DOHH2 (cell line): ENCODE measurements at regions not wholly inside any gene's neighbourhood (a gene's known extent, or its start where the extent isn't known, plus 50 kb on each side); places are given as distances from the start of the nearest gene placed in this dataset.
"Not testable (repeated sequence)": the region's sequence is repeated elsewhere in the genome, so short reads cannot be mapped to it uniquely, and the experiment has no call there.

Experiments
- H3F3A ChIP-seq: fragments of 200-600 bp; sonication (generic), shearing (Covaris generic); 2 replicates; pipeline ENCODE4 v1.6.0; 2016; ENCODE audit warnings: antibody characterized with exemption, mild to moderate bottlenecking; ENCODE audit not compliant: control insufficient read depth, insufficient read depth
- H3K27ac ChIP-seq: fragments of 200-600 bp; sonication (generic); 2 replicates; pipeline ENCODE4 v1.5.1; 2014; ENCODE audit warnings: low read depth, mild to moderate bottlenecking, low read length, moderate library complexity
- H3K27me3 ChIP-seq: fragments of 200-600 bp; sonication (generic); 2 replicates; pipeline ENCODE4 v1.6.1; 2014; ENCODE audit warnings: mild to moderate bottlenecking, low read length, mixed read lengths; ENCODE audit not compliant: control insufficient read depth
- H3K36me3 ChIP-seq: fragments of 200-600 bp; sonication (generic); 2 replicates; pipeline ENCODE4 v1.6.1; 2014; ENCODE audit warnings: mild to moderate bottlenecking, low read length, moderate library complexity, mixed read lengths; ENCODE audit not compliant: control insufficient read depth
- H3K4me1 ChIP-seq: fragments of 200-600 bp; sonication (generic); 2 replicates; pipeline ENCODE4 v1.6.1; 2014; ENCODE audit warnings: mild to moderate bottlenecking, low read length, mixed read lengths; ENCODE audit not compliant: control insufficient read depth
- H3K4me2 ChIP-seq: fragments of 200-600 bp; sonication (generic); 2 replicates; pipeline ENCODE4 v1.6.0; 2014; ENCODE audit warnings: mild to moderate bottlenecking, low read length, moderate library complexity
- H3K4me3 ChIP-seq: fragments of 200-600 bp; sonication (generic); 2 replicates; pipeline ENCODE4 v1.5.1; 2014; ENCODE audit warnings: mild to moderate bottlenecking, low read length, mixed read lengths
- H3K79me2 ChIP-seq: fragments of 200-600 bp; sonication (generic); 2 replicates; pipeline ENCODE4 v1.6.1; 2014; ENCODE audit warnings: mild to moderate bottlenecking, low read length, mixed read lengths; ENCODE audit not compliant: control insufficient read depth
- H3K9me2 ChIP-seq: fragments of 200-600 bp; sonication (generic); replicated peaks from 2 replicates; pipeline ENCODE4 v1.6.1; 2014; ENCODE audit warnings: mild to moderate bottlenecking, low read length, mixed read lengths; ENCODE audit not compliant: control insufficient read depth
- H3K9me3 ChIP-seq: fragments of 200-600 bp; sonication (generic); 2 replicates; pipeline ENCODE4 v1.6.1; 2014; ENCODE audit warnings: antibody characterized with exemption, low read length, mixed read lengths; ENCODE audit not compliant: control insufficient read depth, insufficient read depth
- H4K20me1 ChIP-seq: fragments of 200-600 bp; sonication (generic); 2 replicates; pipeline ENCODE4 v1.6.0; 2014; ENCODE audit warnings: low read depth, mild to moderate bottlenecking, antibody characterized with exemption, low read length, moderate library complexity; ENCODE audit not compliant: control insufficient read depth, insufficient read depth
- EZH2phosphoT487 ChIP-seq: fragments of 200-600 bp; sonication (generic); IDR thresholded peaks from 2 replicates; pipeline ENCODE4 v1.6.1; 2017; ENCODE audit warnings: borderline replicate concordance, mild to moderate bottlenecking, antibody characterized with exemption, low read length, moderate library complexity, mixed read lengths
- TF ChIP-seq, protein P1 (sequence below): fragments of 200-600 bp; sonication (generic); IDR thresholded peaks from one replicate; pipeline ENCODE4 v1.5.1; 2014; ENCODE audit warnings: antibody characterized with exemption, mild to moderate bottlenecking, low read depth, low read length; ENCODE audit not compliant: poor library complexity, severe bottlenecking

- no peak overlapping the region for H3K4me2 ChIP-seq
- H3F3A ChIP-seq: no peaks in the 10 kb centered on the region
- no peaks in the 10 kb centered on the region for H3K27me3 ChIP-seq
- H3K36me3 ChIP-seq: no peaks in the 10 kb centered on the region
- no peaks in the 10 kb centered on the region for H3K9me2 ChIP-seq
- H3K9me3 ChIP-seq: no peaks in the 10 kb centered on the region
- H4K20me1 ChIP-seq: no peaks in the 10 kb centered on the region
- no peak overlapping the region for H3K4me3 ChIP-seq
- H3K4me1 ChIP-seq: peaks cover 23% of the 10 kb centered on the region
- TF ChIP-seq EZH2phosphoT487: no peak
- TF ChIP-seq, protein P1, sequence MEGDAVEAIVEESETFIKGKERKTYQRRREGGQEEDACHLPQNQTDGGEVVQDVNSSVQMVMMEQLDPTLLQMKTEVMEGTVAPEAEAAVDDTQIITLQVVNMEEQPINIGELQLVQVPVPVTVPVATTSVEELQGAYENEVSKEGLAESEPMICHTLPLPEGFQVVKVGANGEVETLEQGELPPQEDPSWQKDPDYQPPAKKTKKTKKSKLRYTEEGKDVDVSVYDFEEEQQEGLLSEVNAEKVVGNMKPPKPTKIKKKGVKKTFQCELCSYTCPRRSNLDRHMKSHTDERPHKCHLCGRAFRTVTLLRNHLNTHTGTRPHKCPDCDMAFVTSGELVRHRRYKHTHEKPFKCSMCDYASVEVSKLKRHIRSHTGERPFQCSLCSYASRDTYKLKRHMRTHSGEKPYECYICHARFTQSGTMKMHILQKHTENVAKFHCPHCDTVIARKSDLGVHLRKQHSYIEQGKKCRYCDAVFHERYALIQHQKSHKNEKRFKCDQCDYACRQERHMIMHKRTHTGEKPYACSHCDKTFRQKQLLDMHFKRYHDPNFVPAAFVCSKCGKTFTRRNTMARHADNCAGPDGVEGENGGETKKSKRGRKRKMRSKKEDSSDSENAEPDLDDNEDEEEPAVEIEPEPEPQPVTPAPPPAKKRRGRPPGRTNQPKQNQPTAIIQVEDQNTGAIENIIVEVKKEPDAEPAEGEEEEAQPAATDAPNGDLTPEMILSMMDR: no peak
- H3K27ac ChIP-seq: no peak overlapping the region
- H3K79me2 ChIP-seq: no peaks in the 10 kb centered on the region
Measured at GRCh38 chr3:106303766-106304165, 435.0 kb upstream of the CBLB start.

- no peak overlapping the region for H3K4me3 ChIP-seq
- no peak overlapping the region for H3K27ac ChIP-seq
- no peak overlapping the region for H3K4me2 ChIP-seq
- no peaks in the 10 kb centered on the region for H3K9me2 ChIP-seq
- no peaks in the 10 kb centered on the region for H3K36me3 ChIP-seq
- H3K79me2 ChIP-seq: no peaks in the 10 kb centered on the region
- H4K20me1 ChIP-seq: no peaks in the 10 kb centered on the region
- no peaks in the 10 kb centered on the region for H3K27me3 ChIP-seq
- no peaks in the 10 kb centered on the region for H3K9me3 ChIP-seq
- H3K4me1 ChIP-seq: peaks cover 23% of the 10 kb centered on the region
- H3F3A ChIP-seq: no peaks in the 10 kb centered on the region
- TF ChIP-seq EZH2phosphoT487: no peak
- TF ChIP-seq, protein P1: no peak
Measured at GRCh38 chr3:106305127-106305526, 436.3 kb upstream of the CBLB start.

DNA sequence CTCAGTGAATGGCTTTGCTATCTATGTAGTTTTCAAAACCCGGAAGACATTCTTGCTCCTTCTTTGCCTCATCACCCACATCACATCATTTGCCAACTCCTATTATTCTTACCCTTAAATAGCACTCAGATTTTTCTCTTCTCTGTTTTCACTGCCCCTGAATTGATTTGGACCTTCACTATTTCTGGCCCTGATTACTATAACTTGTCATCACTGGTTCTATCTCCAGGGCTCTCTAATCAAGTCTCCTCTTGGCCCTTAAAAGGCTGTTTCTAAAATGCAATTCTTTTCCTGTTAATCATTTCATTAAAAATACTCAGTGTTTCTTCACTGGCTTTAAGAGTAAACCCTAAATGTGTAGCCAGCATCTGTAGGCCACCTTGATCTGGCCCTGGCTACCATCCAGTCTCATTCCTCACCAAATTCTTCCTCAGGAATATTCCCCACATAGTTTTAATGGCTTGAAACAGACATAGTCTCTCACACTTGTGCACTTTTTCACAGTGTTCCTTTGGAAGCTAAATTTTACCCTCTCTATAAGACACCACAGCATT is 437.1 kb upstream of the CBLB start:
- H3K79me2 ChIP-seq: no peaks in the 10 kb centered on the region
- TF ChIP-seq EZH2phosphoT487: no peak
- TF ChIP-seq, protein P1: no peak
- no peaks in the 10 kb centered on the region for H3K9me3 ChIP-seq
- H3K36me3 ChIP-seq: no peaks in the 10 kb centered on the region
- H3K9me2 ChIP-seq: no peaks in the 10 kb centered on the region
- no peaks in the 10 kb centered on the region for H3F3A ChIP-seq
- peaks cover 23% of the 10 kb centered on the region for H3K4me1 ChIP-seq
- no peak overlapping the region for H3K27ac ChIP-seq
- no peak overlapping the region for H3K4me3 ChIP-seq
- no peaks in the 10 kb centered on the region for H4K20me1 ChIP-seq
- H3K4me2 ChIP-seq: no peak overlapping the region
- H3K27me3 ChIP-seq: no peaks in the 10 kb centered on the region

GRCh38 chr3:106309274-106309673 is 440.5 kb upstream of the CBLB start:
- no peaks in the 10 kb centered on the region for H3K79me2 ChIP-seq
- no peak overlapping the region for H3K4me2 ChIP-seq
- no peaks in the 10 kb centered on the region for H3K9me2 ChIP-seq
- H3K9me3 ChIP-seq: no peaks in the 10 kb centered on the region
- H3F3A ChIP-seq: no peaks in the 10 kb centered on the region
- no peaks in the 10 kb centered on the region; the same call in 1 of the 2 replicates for H3K4me1 ChIP-seq
- H3K27ac ChIP-seq: no peak overlapping the region
- H4K20me1 ChIP-seq: no peaks in the 10 kb centered on the region
- H3K4me3 ChIP-seq: no peak overlapping the region
- H3K27me3 ChIP-seq: no peaks in the 10 kb centered on the region
- H3K36me3 ChIP-seq: no peaks in the 10 kb centered on the region
- TF ChIP-seq, protein P1: no peak
- TF ChIP-seq EZH2phosphoT487: no peak

GRCh38 chr3:106309798-106310197 is 441.0 kb upstream of the CBLB start:
- H3K4me2 ChIP-seq, H3K4me3 ChIP-seq, H3K79me2 ChIP-seq, H3K27ac ChIP-seq, H3K27me3 ChIP-seq, H3K9me3 ChIP-seq, H3K9me2 ChIP-seq, H3K36me3 ChIP-seq, H3K4me1 ChIP-seq, H4K20me1 ChIP-seq, H3F3A ChIP-seq: not testable (repeated sequence)
